ENCODE measurements at regions not wholly inside any gene's neighbourhood (a gene's known extent, or its start where the extent isn't known, plus 50 kb on each side); places are given as distances from the start of the nearest gene placed in this dataset.

GRCh38 chr18:64372850-64373249 lies 224.0 kb upstream of the LINC00305 start:
- TF ChIP-seq EZH2phosphoT487 (conservative IDR thresholded peaks at IDR 0.05; ENCODE audit: low read length): no peak
- no peak for TF ChIP-seq CTCF (IDR thresholded peaks at IDR 0.05; ENCODE audit: insufficient read depth, low read length, poor library complexity, severe bottlenecking)

All from SU-DHL-6 (cell line).